ENCODE measurements at regions not wholly inside any gene's neighbourhood (a gene's known extent, or its start where the extent isn't known, plus 50 kb on each side); places are given as distances from the start of the nearest gene placed in this dataset.
"Not testable (repeated sequence)": the region's sequence is repeated elsewhere in the genome, so short reads cannot be mapped to it uniquely, and the experiment has no call there.

DNA sequence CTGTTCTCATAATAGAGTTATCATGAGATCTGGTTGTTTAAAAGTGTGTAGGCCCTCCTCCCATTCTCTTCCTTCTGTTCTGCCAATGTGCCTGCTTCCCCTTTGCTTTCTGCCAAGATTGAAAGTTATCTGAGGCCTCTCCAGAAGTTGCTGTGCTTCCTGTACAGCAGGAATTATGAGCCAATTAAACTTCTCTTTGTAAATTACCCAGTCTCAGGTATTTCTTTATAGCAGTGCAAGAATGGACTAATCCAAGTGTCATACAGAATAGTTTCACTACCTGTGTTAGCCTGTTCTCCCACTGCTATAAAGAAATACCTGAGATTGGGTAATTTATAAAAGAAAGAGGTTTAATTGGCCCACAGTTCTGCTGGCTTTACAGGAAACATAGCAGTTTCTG is 100.0 kb downstream of the CD24 start:
- Mint-ChIP-seq H3K4me1 (ENCODE audit: low read depth) (no peaks in the 10 kb centered on the region), H3K36me3 (ENCODE audit: low read depth) (no peaks in the 10 kb centered on the region), H3K9me3 (peaks cover 3% of the 10 kb centered on the region), H3K27ac (no peak overlapping the region), H3K27me3 (ENCODE audit: low read depth) (peaks cover 3% of the 10 kb centered on the region), H3K4me3 (no peak overlapping the region)
- DNase-seq (ENCODE audit: low spot score) = no peak

DNA sequence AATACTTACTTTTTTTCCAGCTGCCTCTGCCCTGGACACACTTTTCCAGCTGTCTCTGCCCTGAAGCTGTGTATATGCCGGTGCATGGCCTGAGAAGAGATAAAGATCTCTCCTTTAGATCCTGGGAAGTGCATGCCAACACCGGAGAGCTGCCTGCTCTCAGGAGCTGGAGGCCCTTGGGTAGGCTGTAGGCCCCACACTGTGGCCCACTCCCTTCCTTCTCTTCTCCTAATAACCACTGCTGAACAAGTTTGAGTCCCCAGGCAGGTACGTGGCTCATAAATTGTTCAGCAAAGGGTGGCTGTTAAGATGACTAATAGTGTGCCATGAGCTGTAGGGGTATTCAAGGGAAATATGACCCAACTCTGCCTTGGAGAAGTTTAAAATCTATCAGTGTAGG is 102.5 kb downstream of the CD24 start:
- Mint-ChIP-seq H3K36me3 (ENCODE audit: low read depth) (no peaks in the 10 kb centered on the region), H3K27ac (no peak overlapping the region), H3K27me3 (ENCODE audit: low read depth) (peaks cover under 1% of the 10 kb centered on the region), H3K4me3 (no peak overlapping the region), H3K9me3 (peaks cover 3% of the 10 kb centered on the region), H3K4me1 (ENCODE audit: low read depth) (no peaks in the 10 kb centered on the region)
- no peak for DNase-seq (ENCODE audit: low spot score)

DNA sequence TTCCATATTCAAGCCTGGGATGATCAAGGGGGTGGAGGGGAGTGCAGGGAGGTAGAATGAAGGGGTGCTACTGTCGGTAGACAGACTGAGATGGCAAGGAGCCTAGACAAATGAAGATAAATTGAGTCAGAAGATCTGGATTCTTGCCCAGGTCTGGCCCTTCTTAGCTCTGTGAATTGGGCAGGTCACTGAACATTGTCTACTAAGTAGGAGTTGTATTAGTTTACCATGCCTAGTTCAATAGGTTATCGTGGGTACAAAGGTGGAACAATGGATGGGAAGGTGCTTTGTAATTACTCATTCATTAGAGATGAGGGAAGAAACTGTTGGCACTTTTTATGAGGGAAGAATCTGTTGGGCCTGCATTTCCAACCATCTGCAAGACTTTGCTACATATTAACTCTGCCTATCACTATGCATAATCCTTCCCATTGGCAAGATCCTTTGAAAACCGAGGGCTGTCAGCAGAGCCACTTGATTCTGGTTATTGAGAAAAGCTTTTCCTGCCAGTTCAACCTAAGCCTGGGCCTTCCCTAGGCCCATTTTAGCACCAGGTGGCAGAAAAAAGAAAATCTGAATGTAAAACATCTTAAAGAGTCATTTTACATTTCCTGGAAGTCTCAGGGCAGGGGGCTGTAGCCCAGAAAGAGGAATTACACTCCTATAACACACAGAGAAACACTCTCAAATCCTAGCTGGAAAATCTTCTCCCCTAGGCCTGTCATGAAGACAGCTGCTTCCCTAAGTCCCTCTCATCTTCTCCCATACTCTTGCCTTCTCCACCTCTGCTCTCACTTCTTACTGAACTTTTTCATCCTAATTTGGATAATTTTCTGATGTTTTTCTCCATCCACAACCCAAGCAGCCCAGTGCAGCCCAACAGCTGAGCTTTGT is 103.5 kb downstream of the CD24 start:
- Mint-ChIP-seq H3K4me3 (no peak overlapping the region), H3K27ac (no peak overlapping the region), H3K4me1 (ENCODE audit: low read depth) (no peaks in the 10 kb centered on the region), H3K36me3 (ENCODE audit: low read depth) (no peaks in the 10 kb centered on the region), H3K27me3 (ENCODE audit: low read depth) (no peaks in the 10 kb centered on the region), H3K9me3 (no peaks in the 10 kb centered on the region)
- no peak for DNase-seq (ENCODE audit: low spot score)

DNA sequence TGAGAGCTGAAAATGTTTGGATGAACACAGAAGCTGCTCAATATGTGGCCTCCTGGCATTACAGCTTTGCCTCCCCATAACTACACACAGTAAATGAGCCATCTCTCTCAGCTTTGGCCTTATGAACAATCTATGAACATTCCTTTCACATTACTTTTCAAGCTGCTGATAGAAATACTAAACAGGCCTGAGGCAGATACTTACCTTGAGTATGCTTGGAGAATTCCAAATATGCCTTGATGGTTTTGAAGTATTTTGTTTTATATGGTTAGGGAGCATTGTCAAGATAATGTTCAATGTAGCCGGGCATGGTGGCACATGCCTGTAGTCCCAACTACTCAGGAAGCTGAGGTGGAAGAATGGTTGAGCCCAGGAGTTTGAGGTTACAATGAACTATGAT is 104.5 kb downstream of the CD24 start:
- Mint-ChIP-seq H3K4me1 (ENCODE audit: low read depth) (no peaks in the 10 kb centered on the region), H3K27me3 (ENCODE audit: low read depth) (no peaks in the 10 kb centered on the region), H3K9me3 (no peaks in the 10 kb centered on the region)

DNA sequence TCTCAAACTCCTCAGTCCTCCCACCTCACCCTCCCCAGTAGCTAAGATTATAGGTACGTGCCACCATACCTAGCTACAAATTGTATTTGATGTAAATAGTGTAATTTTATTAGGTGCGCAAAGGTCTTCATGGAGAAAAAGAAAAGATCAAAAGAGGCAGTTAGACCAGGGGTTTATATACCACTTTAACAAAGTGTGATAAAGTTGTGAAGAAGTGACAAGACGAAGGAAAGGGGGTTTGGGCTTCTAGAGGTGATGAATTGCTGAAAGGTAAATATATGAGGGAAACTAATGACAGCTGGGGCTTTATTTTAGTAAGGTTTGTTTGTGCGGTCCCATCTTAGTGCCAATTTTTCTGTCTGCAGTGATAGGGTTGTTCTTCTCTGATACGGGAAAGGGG is 105.3 kb downstream of the CD24 start:
- no peak overlapping the region for H3K27ac Mint-ChIP-seq
- H3K4me3 Mint-ChIP-seq = no peak overlapping the region
- DNase-seq (ENCODE audit: low spot score) = no peak
- H3K4me1 Mint-ChIP-seq (ENCODE audit: low read depth) = no peaks in the 10 kb centered on the region
- no peaks in the 10 kb centered on the region for H3K9me3 Mint-ChIP-seq
- no peaks in the 10 kb centered on the region for H3K27me3 Mint-ChIP-seq (ENCODE audit: low read depth)
- no peaks in the 10 kb centered on the region for H3K36me3 Mint-ChIP-seq (ENCODE audit: low read depth)

More for the DNA sequence above, 104.5 kb downstream of the CD24 start:
- Mint-ChIP-seq H3K27ac (no peak overlapping the region), H3K4me3 (no peak overlapping the region), H3K36me3 (ENCODE audit: low read depth) (no peaks in the 10 kb centered on the region)
- DNase-seq (ENCODE audit: low spot score) = no peak

DNA sequence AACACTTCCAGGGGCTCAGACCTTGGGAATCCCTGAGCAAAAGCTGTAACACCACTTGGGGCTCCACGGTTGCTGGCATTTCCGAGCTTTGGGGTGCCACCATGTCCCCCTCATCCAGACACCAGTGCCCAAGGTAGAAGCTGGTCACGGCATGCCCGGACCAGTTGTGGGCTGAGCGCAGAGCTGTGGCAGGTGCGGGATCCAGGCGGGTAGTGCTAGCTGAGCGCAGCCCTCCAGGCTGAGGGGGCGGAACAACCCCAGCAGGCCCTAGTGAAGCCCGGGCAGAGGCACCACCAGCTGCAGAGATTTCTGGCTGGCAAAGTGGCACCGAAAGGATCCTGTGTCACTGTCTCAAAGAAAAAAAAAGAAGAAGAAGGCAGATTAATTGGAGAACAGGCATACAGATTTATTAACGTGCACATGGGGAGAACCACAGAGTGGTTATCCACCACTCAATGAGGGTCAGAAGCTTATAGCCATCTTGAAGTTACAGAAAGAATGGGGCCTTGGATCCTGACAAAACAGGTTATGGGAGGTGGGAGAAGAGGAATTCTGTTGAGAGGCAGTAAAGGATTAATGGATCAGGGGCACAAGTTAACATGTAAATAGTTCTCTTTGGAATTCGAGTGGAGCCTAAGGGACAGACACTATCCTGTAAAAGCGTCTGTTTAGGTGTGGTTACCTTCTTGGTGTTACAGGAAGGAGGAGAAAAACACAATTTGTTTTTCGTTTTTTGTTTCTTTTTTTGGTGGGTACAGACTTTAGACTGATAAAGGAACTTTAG is 107.5 kb downstream of the CD24 start:
- Mint-ChIP-seq H3K4me3 (no peak overlapping the region), H3K4me1 (ENCODE audit: low read depth) (no peaks in the 10 kb centered on the region), H3K27ac (no peak overlapping the region), H3K36me3 (ENCODE audit: low read depth) (no peaks in the 10 kb centered on the region), H3K9me3 (peaks cover 9% of the 10 kb centered on the region), H3K27me3 (ENCODE audit: low read depth) (no peaks in the 10 kb centered on the region)
- DNase-seq (ENCODE audit: low spot score) = no peak

DNA sequence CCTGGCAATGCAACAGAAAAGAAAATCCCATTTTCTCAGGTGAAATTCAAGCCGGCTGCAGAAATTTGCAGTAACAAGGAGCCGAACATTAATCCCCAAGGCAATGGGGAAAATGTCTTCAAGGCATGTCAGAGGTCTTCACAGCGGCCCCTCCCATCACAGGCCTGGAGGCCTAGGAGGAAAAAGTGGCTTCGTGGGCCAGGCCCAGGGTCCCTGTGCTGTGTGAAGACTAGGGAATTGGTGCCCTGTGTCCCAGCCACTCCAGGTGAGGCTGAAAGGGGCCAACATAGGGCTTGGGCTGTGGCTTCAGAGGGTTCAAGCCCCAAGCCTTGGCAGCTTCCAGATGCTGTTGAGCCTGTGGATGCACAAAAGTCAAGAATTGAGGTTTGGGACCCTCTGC is 111.7 kb downstream of the CD24 start:
- peaks cover 16% of the 10 kb centered on the region for H3K9me3 Mint-ChIP-seq
- no peak for DNase-seq (ENCODE audit: low spot score)
- H3K4me1 Mint-ChIP-seq (ENCODE audit: low read depth) = no peaks in the 10 kb centered on the region
- no peak overlapping the region for H3K27ac Mint-ChIP-seq
- H3K27me3 Mint-ChIP-seq (ENCODE audit: low read depth) = no peaks in the 10 kb centered on the region
- no peaks in the 10 kb centered on the region for H3K36me3 Mint-ChIP-seq (ENCODE audit: low read depth)
- H3K4me3 Mint-ChIP-seq = no peak overlapping the region

DNA sequence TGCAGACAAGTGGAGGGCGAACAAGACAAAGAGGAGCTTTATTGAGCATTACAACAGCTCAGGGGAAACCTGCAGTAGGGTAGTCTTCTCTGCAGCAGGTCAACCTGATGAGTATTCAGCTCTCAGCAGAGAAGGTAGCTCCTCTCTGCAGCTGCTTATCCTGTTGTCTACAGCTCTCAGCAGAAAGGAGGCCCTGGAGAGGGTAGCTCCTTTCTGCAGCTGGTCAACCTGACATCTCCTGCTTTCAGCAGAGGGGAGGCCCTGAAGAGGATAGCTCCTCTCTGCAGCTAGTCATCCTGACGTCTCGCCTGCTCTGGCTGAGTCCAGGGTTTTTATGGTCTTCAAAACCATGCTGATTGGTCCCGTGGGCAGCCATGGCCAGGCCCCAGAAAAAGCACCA is 113.6 kb downstream of the CD24 start:
- no peak overlapping the region for H3K27ac Mint-ChIP-seq
- no peak overlapping the region for H3K4me3 Mint-ChIP-seq

DNA sequence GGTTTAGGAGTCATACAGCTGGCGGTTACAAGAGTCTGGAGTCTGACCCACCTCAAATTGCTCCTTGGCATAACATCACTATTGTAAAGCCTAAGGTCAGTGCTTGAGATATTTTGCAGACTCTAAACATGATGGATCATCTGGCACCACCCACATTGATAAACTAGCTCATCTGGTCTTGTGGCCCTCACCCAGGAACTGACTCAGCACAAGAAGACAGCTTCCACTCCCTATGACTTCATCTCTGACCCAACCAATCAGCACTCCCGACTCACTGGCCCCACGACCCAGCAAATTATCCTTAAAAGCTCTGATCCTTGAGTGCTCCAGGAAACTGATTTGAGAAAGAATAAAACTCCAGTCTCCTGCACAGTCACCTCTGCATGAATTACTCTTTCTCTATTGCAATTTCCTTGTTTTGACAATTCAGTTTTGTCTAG is 115.9 kb downstream of the CD24 start:
- H3K27me3 Mint-ChIP-seq (ENCODE audit: low read depth) = no peaks in the 10 kb centered on the region
- no peak overlapping the region for H3K4me3 Mint-ChIP-seq
- no peaks in the 10 kb centered on the region for H3K4me1 Mint-ChIP-seq (ENCODE audit: low read depth)
- H3K9me3 Mint-ChIP-seq = peaks cover 13% of the 10 kb centered on the region
- DNase-seq (ENCODE audit: low spot score) = no peak
- H3K27ac Mint-ChIP-seq = no peak overlapping the region
- H3K36me3 Mint-ChIP-seq (ENCODE audit: low read depth) = no peaks in the 10 kb centered on the region

More for the DNA sequence above, 113.6 kb downstream of the CD24 start:
- DNase-seq (ENCODE audit: low spot score) = no peak
- no peaks in the 10 kb centered on the region for H3K27me3 Mint-ChIP-seq (ENCODE audit: low read depth)
- H3K9me3 Mint-ChIP-seq = peaks cover 16% of the 10 kb centered on the region
- no peaks in the 10 kb centered on the region for H3K36me3 Mint-ChIP-seq (ENCODE audit: low read depth)
- no peaks in the 10 kb centered on the region for H3K4me1 Mint-ChIP-seq (ENCODE audit: low read depth)

DNA sequence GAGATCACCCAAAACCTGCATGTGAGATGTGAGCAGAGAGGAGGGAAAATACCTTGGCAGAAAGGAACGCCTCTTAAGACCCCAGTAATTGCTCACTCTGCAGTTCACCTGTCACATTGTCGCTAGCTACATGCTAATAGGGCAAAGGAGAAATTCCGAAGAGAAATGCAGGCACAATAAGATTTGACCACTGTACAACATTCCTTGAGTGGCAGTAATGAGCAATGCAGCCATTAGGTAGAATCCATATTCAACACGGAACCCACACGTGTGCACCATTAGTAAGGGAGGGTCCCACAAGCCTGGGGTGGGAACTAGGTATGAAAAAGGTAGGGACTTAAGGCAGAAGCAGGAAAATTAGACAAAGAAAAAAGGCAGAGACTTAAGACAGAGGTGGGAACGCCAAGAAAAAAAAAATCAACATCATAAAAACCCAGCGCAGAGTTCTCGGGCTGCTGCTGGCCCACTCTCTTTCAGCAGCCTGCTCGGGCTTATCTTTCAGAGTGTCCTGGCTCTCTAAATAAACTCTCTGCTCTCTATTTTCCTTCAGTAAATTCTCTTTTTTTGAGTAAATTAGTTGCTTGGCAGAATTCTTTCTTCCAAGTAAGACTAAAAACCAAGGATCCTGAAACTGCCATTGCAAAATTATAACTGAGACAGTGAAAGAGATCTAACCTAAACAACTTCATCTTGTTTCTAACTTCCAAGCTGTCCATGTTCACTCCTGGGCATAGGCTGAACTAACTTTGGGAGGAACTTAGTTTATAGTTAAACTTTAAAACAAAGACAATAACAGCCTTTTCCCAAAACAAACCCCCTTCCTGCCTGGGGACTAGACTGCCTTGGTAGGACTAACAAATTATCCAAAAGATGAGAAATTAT is 116.5 kb downstream of the CD24 start:
- Mint-ChIP-seq H3K4me3 (no peak overlapping the region), H3K36me3 (ENCODE audit: low read depth) (no peaks in the 10 kb centered on the region), H3K9me3 (peaks cover 12% of the 10 kb centered on the region), H3K4me1 (ENCODE audit: low read depth) (no peaks in the 10 kb centered on the region), H3K27ac (no peak overlapping the region), H3K27me3 (ENCODE audit: low read depth) (no peaks in the 10 kb centered on the region)
- no peak for DNase-seq (ENCODE audit: low spot score)

DNA sequence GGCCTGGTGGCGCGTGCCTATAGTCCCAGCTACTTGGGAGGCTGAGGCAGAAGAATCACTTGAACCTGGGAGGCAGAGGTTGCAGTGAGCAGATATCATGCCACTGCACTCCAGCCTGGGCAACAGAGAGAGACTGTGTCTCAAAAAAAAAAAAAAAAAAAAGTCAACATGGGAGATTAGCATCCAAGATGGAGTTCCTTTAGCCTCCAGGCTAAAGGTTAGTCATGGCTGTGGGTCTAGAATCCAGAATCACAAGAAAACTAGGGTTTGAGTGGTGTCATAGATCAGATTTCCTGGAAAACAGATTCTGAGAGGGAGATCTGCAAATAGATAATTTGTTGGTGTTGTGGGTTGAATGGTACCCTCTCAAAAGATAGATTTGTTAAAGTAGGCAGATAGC is 117.2 kb downstream of the CD24 start:
- H3K36me3 Mint-ChIP-seq (ENCODE audit: low read depth); DNase-seq (ENCODE audit: low spot score); H3K27ac Mint-ChIP-seq; H3K27me3 Mint-ChIP-seq (ENCODE audit: low read depth); H3K9me3 Mint-ChIP-seq; H3K4me1 Mint-ChIP-seq (ENCODE audit: low read depth); H3K4me3 Mint-ChIP-seq: not testable (repeated sequence)

DNA sequence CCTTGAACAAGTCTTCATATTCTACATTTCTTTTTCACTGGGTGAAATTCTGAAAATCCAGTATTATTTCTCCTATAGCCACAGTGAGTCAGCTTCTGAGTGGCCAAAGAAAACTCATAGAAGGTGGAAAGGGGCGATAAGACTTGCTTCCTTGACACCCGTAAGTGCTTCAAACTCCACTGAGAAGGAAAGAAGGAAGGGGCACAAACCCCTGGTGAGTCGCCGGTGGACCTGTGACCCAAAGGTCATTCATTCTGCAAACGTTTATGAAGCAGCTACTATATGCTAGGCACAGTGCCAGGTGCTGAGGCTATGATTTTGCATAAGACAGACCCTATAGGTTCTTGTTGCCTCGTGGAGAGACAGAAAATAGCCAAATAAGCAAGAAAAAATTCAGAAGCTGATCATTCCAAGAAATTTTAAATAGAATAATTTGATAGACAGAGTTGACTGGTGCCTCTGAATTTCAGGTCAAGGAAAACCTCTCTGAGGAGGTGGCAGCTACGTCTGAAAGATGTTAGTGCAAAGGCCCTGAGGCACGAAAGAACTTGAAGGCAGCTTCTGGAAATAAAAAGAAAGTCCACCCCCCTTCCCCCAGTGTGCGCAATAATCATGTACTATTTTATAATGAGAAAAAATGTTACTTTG is 118.2 kb downstream of the CD24 start:
- no peak for DNase-seq (ENCODE audit: low spot score)
- no peaks in the 10 kb centered on the region for H3K4me1 Mint-ChIP-seq (ENCODE audit: low read depth)
- no peak overlapping the region for H3K4me3 Mint-ChIP-seq
- no peaks in the 10 kb centered on the region for H3K36me3 Mint-ChIP-seq (ENCODE audit: low read depth)
- no peak overlapping the region for H3K27ac Mint-ChIP-seq
- H3K27me3 Mint-ChIP-seq (ENCODE audit: low read depth) = no peaks in the 10 kb centered on the region
- peaks cover 6% of the 10 kb centered on the region for H3K9me3 Mint-ChIP-seq

DNA sequence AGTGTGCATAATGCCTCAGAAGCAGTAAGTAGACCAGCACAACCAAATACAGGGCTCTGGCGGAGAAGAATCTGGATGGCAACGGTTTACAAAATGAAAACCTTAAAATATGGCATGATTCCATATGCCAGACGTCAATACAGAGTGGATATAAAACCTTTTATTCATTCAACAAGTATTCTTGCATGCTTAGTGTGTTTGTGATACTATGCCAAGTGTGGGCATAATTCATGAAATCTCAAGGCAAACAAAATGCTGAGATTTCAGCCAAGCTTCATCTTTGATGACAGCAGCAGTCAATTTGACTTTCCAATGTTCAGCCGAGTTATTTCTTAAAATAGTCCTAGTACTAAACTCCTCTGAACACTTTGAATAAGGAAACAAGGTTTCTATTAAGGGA is 119.4 kb downstream of the CD24 start:
- DNase-seq (ENCODE audit: low spot score) = no peak
- Mint-ChIP-seq H3K9me3 (no peaks in the 10 kb centered on the region), H3K4me1 (ENCODE audit: low read depth) (no peaks in the 10 kb centered on the region), H3K36me3 (ENCODE audit: low read depth) (no peaks in the 10 kb centered on the region), H3K4me3 (no peak overlapping the region), H3K27ac (no peak overlapping the region), H3K27me3 (ENCODE audit: low read depth) (no peaks in the 10 kb centered on the region)
